GM19463 (cell line): ENCODE measurements at regions not wholly inside any gene's neighbourhood (a gene's known extent, or its start where the extent isn't known, plus 50 kb on each side); places are given as distances from the start of the nearest gene placed in this dataset.
"Not testable (repeated sequence)": the region's sequence is repeated elsewhere in the genome, so short reads cannot be mapped to it uniquely, and the experiment has no call there.

Experiments
- ATAC-seq: cut with Tn5 transposase; IDR thresholded peaks from one replicate; pipeline ENCODE4 v1.9.1; 2021; ENCODE audit warnings: mild to moderate bottlenecking, moderate library complexity; ENCODE audit not compliant: unreplicated experiment

GRCh38 chr11:86148345-86148747 is 79.5 kb upstream of the PICALM start:
- ATAC-seq = no peak

- no peak for ATAC-seq
These were observed 78.1 kb upstream of the PICALM start for GRCh38 chr11:86147004-86147403.

- peak; percentile 45 for ATAC-seq
These were observed 76.7 kb upstream of the PICALM start for GRCh38 chr11:86145439-86146156.

- peak; percentile 41 for ATAC-seq
These were observed 76.0 kb upstream of the PICALM start for GRCh38 chr11:86144846-86145245.

GRCh38 chr11:86144087-86144486 is 75.2 kb upstream of the PICALM start:
- not testable (repeated sequence) for ATAC-seq

GRCh38 chr11:86143087-86144030 is 74.5 kb upstream of the PICALM start:
- ATAC-seq = no peak

GRCh38 chr11:86142170-86142569 is 73.3 kb upstream of the PICALM start:
- ATAC-seq = no peak

GRCh38 chr11:86141727-86142126 is 72.8 kb upstream of the PICALM start:
- no peak for ATAC-seq

GRCh38 chr11:86140334-86140990 is 71.6 kb upstream of the PICALM start:
- ATAC-seq = no peak

GRCh38 chr11:86138958-86139357 is 70.1 kb upstream of the PICALM start:
- peak; percentile 83 for ATAC-seq

GRCh38 chr11:86136538-86136937 is 67.7 kb upstream of the PICALM start:
- no peak for ATAC-seq

- ATAC-seq = no peak
These were observed 66.4 kb upstream of the PICALM start for GRCh38 chr11:86135319-86135714.

- ATAC-seq = no peak
These were observed 65.9 kb upstream of the PICALM start for GRCh38 chr11:86134580-86135318.

GRCh38 chr11:86132667-86133249 is 63.9 kb upstream of the PICALM start:
- ATAC-seq = no peak

- ATAC-seq = peak; percentile 83
These were observed 61.1 kb upstream of the PICALM start for GRCh38 chr11:86129740-86130540.

- ATAC-seq = no peak
These were observed 60.0 kb upstream of the PICALM start for GRCh38 chr11:86128914-86129313.

- ATAC-seq = no peak
These were observed 58.0 kb upstream of the PICALM start for GRCh38 chr11:86126862-86127261.

GRCh38 chr11:86124251-86125233 is 55.7 kb upstream of the PICALM start:
- peak; percentile 69 for ATAC-seq
